H1 (cell line): ENCODE measurements at regions not wholly inside any gene's neighbourhood (a gene's known extent, or its start where the extent isn't known, plus 50 kb on each side); places are given as distances from the start of the nearest gene placed in this dataset.

Experiments
- RNF2 ChIP-seq: fragments of 200-900, 300-1000 bp; sonication (generic); IDR thresholded peaks from 2 replicates; pipeline ENCODE4 v1.7.1; 2016; ENCODE audit warnings: borderline replicate concordance, low read depth, mild to moderate bottlenecking, antibody characterized with exemption, low read length; ENCODE audit not compliant: poor library complexity, severe bottlenecking; ENCODE audit errors: missing control alignments

GRCh38 chr2:5507367-5507766 lies 184.8 kb upstream of the SOX11 start (continued):
- TF ChIP-seq RNF2, result no peak
- TF ChIP-seq, all 59 proteins: peak for 0
